H1 (cell line): ENCODE measurements at regions not wholly inside any gene's neighbourhood (a gene's known extent, or its start where the extent isn't known, plus 50 kb on each side); places are given as distances from the start of the nearest gene placed in this dataset.

Experiments used
- CTCF ChIA-PET: fragments of 300-600 bp; sonication (Branson Sonifier 250); formaldehyde crosslinking; loops from one replicate; lab custom pipeline; 2021; ENCODE audit not compliant: partially characterized antibody; lab: Charles Lee
- POLR2A ChIA-PET: fragments of 300-600 bp; sonication (Branson Sonifier 250); formaldehyde crosslinking; loops from one replicate; lab custom pipeline; 2021; ENCODE audit warnings: inconsistent platforms; ENCODE audit not compliant: partially characterized antibody; lab: Charles Lee
- DNase-seq, 2 experiments: peaks; one replicate each; pipeline versions ENCODE4 v3.0.0 to v3.0.0-alpha.2; 2010 to 2022; ENCODE audit warnings: low spot score in 2 of 2, low read depth in 1 of 2, mixed read lengths in 1 of 2
- FAIRE-seq: peaks from 2 replicates; lab custom pipeline; 2011; peaks lifted over from hg19 to GRCh38; lab: Jason Lieb, UNC
- H2AFZ ChIP-seq: 2 replicates; pipeline ENCODE4 v1.8.1; 2012; ENCODE audit warnings: low read length, inconsistent platforms
- H2AK5ac ChIP-seq: 2 replicates; pipeline ENCODE4 v1.6.1; 2013; ENCODE audit warnings: low read depth, low read length
- H2BK120ac ChIP-seq: replicated peaks from 2 replicates; pipeline ENCODE3; 2013; ENCODE audit warnings: low read depth, low read length, inconsistent platforms
- H2BK12ac ChIP-seq: 2 replicates; pipeline ENCODE4 v1.6.1; 2013; ENCODE audit warnings: low read depth, low read length
- H2BK15ac ChIP-seq: 2 replicates; pipeline ENCODE4 v1.6.1; 2013; ENCODE audit warnings: low read length
- H2BK20ac ChIP-seq: 2 replicates; pipeline ENCODE4 v1.6.1; 2013; ENCODE audit warnings: low read length
- H2BK5ac ChIP-seq: 2 replicates; pipeline ENCODE4 v1.6.1; 2013; ENCODE audit warnings: low read depth, low read length
- H3K14ac ChIP-seq: 2 replicates; pipeline ENCODE4 v1.6.1; 2013; ENCODE audit warnings: inconsistent platforms; ENCODE audit not compliant: insufficient read length
- H3K18ac ChIP-seq: 2 replicates; pipeline ENCODE4 v1.6.1; 2013; ENCODE audit warnings: low read length; ENCODE audit errors: extremely low read depth
- H3K23ac ChIP-seq: 2 replicates; pipeline ENCODE4 v1.6.1; 2013; ENCODE audit warnings: inconsistent platforms; ENCODE audit not compliant: insufficient read length
- H3K23me2 ChIP-seq: 2 replicates; pipeline ENCODE4 v1.6.1; 2013; ENCODE audit warnings: low read depth, low read length
- H3K27ac ChIP-seq: 2 replicates; pipeline ENCODE4 v1.6.1; 2011; ENCODE audit warnings: low read depth, low read length, inconsistent platforms
- H3K27me3 ChIP-seq, 4 experiments: replicated peaks in 1 of 4; 1 replicate in 1 of 4; 2 replicates in 3 of 4; pipeline versions ENCODE4 v1.6.1 to v1.8.1; 2011 to 2013; ENCODE audit warnings: low read length in 3 of 4, mild to moderate bottlenecking in 3 of 4, inconsistent platforms in 2 of 4, mixed read lengths in 2 of 4, moderate library complexity in 1 of 4; ENCODE audit not compliant: control insufficient read depth in 3 of 4, insufficient read depth in 3 of 4; ENCODE audit errors: extremely low read depth in 1 of 4
- H3K36me3 ChIP-seq, 4 experiments: 2 replicates each; pipeline versions ENCODE4 v1.6.1 to v1.8.1; 2011 to 2013; ENCODE audit warnings: mild to moderate bottlenecking in 4 of 4, low read length in 3 of 4, moderate library complexity in 2 of 4, control low read depth in 1 of 4, inconsistent platforms in 1 of 4; ENCODE audit not compliant: insufficient read depth in 4 of 4, control insufficient read depth in 2 of 4
- H3K4ac ChIP-seq: replicated peaks from 2 replicates; pipeline ENCODE3; 2013; ENCODE audit warnings: low read length, low read depth, mixed read lengths, inconsistent platforms; ENCODE audit not compliant: insufficient read length
- H3K4me1 ChIP-seq, 4 experiments: replicated peaks in 1 of 4; 1 replicate in 1 of 4; 2 replicates in 3 of 4; pipeline versions ENCODE4 v1.6.1 to v1.8.1; 2011 to 2013; ENCODE audit warnings: low read length in 3 of 4, inconsistent platforms in 2 of 4, mixed read lengths in 1 of 4; ENCODE audit not compliant: insufficient read depth in 4 of 4, control insufficient read depth in 3 of 4
- H3K4me2 ChIP-seq, 2 experiments: 2 replicates each; pipeline versions ENCODE4 v1.6.1 to v1.8.1; 2011 to 2013; ENCODE audit warnings: low read depth in 2 of 2, low read length in 2 of 2, control low read depth in 1 of 2, inconsistent platforms in 1 of 2, mild to moderate bottlenecking in 1 of 2; ENCODE audit not compliant: insufficient read depth in 1 of 2
- H3K4me3 ChIP-seq, 4 experiments: fragments of 200-600, 300-600 bp in 1 of 4; sonication (generic), shearing (Covaris generic), sonication (Bioruptor Twin) in 1 of 4; 2 replicates each; pipeline versions ENCODE4 v1.5.1 to v1.8.1; 2011 to 2016; ENCODE audit warnings: low read length in 4 of 4, low read depth in 3 of 4, control low read depth in 2 of 4, inconsistent platforms in 2 of 4, mild to moderate bottlenecking in 2 of 4, mixed read lengths in 1 of 4, moderate library complexity in 1 of 4; ENCODE audit not compliant: insufficient read depth in 2 of 4; ENCODE audit errors: extremely low read depth in 1 of 4
- H3K56ac ChIP-seq: replicated peaks from 2 replicates; pipeline ENCODE3; 2013; ENCODE audit warnings: low read depth, mild to moderate bottlenecking, mixed read lengths, low read length, inconsistent platforms; ENCODE audit not compliant: insufficient read length
- H3K79me1 ChIP-seq: 2 replicates; pipeline ENCODE4 v1.6.1; 2013; ENCODE audit warnings: low read depth, low read length, control low read depth
- H3K79me2 ChIP-seq, 2 experiments: 2 replicates each; pipeline versions ENCODE4 v1.6.1 to v1.8.1; 2012 to 2013; ENCODE audit warnings: low read length in 2 of 2, mild to moderate bottlenecking in 2 of 2, inconsistent platforms in 1 of 2; ENCODE audit not compliant: insufficient read depth in 2 of 2, control insufficient read depth in 1 of 2
- H3K9ac ChIP-seq, 4 experiments: replicated peaks in 1 of 4; 1 replicate in 1 of 4; 2 replicates in 3 of 4; pipeline versions ENCODE4 v1.6.1 to v1.8.1; 2011 to 2013; ENCODE audit warnings: low read depth in 3 of 4, low read length in 3 of 4, control low read depth in 2 of 4, mild to moderate bottlenecking in 2 of 4, moderate library complexity in 2 of 4, inconsistent platforms in 1 of 4; ENCODE audit errors: extremely low read depth in 1 of 4
- H3K9me3 ChIP-seq, 2 experiments: 2 replicates each; pipeline versions ENCODE4 v1.6.1 to v1.8.1; 2012 to 2013; ENCODE audit warnings: mild to moderate bottlenecking in 2 of 2, moderate library complexity in 2 of 2, control low read depth in 1 of 2, inconsistent platforms in 1 of 2, low read depth in 1 of 2, low read length in 1 of 2, mixed read lengths in 1 of 2; ENCODE audit not compliant: insufficient read depth in 2 of 2
- H4K20me1 ChIP-seq, 2 experiments: replicated peaks in 1 of 2; 2 replicates each; pipeline versions ENCODE3 to v1.8.1; 2011 to 2013; ENCODE audit warnings: inconsistent platforms in 2 of 2, low read length in 2 of 2, mild to moderate bottlenecking in 1 of 2; ENCODE audit not compliant: insufficient read depth in 2 of 2, control insufficient read depth in 1 of 2
- H4K5ac ChIP-seq: 2 replicates; pipeline ENCODE4 v1.6.1; 2013; ENCODE audit warnings: low read length, low read depth, mixed read lengths, inconsistent platforms; ENCODE audit not compliant: insufficient read length
- H4K8ac ChIP-seq: 2 replicates; pipeline ENCODE4 v1.8.0; 2013; ENCODE audit warnings: mild to moderate bottlenecking, moderate library complexity, low read length, inconsistent platforms; ENCODE audit not compliant: insufficient read depth; ENCODE audit errors: extremely low read depth
- H4K91ac ChIP-seq: replicated peaks from 2 replicates; pipeline ENCODE3; 2013; ENCODE audit warnings: low read length, mixed read lengths, inconsistent platforms; ENCODE audit not compliant: insufficient read length
- ATF3 ChIP-seq: IDR thresholded peaks from 2 replicates; pipeline ENCODE4 v1.6.1; 2011; ENCODE audit warnings: low read depth, mild to moderate bottlenecking, low read length; ENCODE audit not compliant: insufficient read depth
- BACH1 ChIP-seq: IDR thresholded peaks from 2 replicates; pipeline ENCODE4 v1.6.1; 2012; ENCODE audit warnings: low read length, improper control_type of control experiment
- CBX5 ChIP-seq: fragments of 300-800, 300-1000 bp; sonication (generic); IDR thresholded peaks from 2 replicates; pipeline ENCODE4 v1.7.1; 2016; ENCODE audit warnings: antibody characterized with exemption, low read length, low read depth
- CREB1 ChIP-seq: IDR thresholded peaks from 2 replicates; pipeline ENCODE4 v1.6.1; 2012; ENCODE audit warnings: inconsistent platforms
- FOSL1 ChIP-seq: IDR thresholded peaks from 2 replicates; pipeline ENCODE4 v1.6.1; 2011; ENCODE audit warnings: mild to moderate bottlenecking, low read depth, low read length, moderate library complexity; ENCODE audit not compliant: insufficient read depth
- KDM1A ChIP-seq: fragments of 200-600, 300-600 bp; sonication (generic); IDR thresholded peaks from 2 replicates; pipeline ENCODE4 v1.7.1; 2016; ENCODE audit warnings: mild to moderate bottlenecking, low read length, borderline replicate concordance
- KDM5A ChIP-seq: fragments of 200-600 bp; IDR thresholded peaks from 2 replicates; pipeline ENCODE4 v1.7.1; 2012; ENCODE audit warnings: mild to moderate bottlenecking, low read length, inconsistent platforms, mixed read lengths
- NANOG ChIP-seq: IDR thresholded peaks from 2 replicates; pipeline ENCODE4 v1.6.1; 2011; ENCODE audit warnings: low read length, low read depth, mild to moderate bottlenecking, inconsistent platforms; ENCODE audit not compliant: insufficient read depth, poor library complexity, severe bottlenecking
- NRF1 ChIP-seq: IDR thresholded peaks from 2 replicates; pipeline ENCODE4 v1.6.1; 2011; ENCODE audit warnings: mild to moderate bottlenecking, low read depth, low read length, improper control_type of control experiment
- POLR2A ChIP-seq, 2 experiments: IDR thresholded peaks; 1 replicate in 1 of 2; 2 replicates in 1 of 2; pipeline ENCODE4 v1.6.1; 2011; ENCODE audit warnings: low read depth in 2 of 2, low read length in 2 of 2, mild to moderate bottlenecking in 2 of 2; ENCODE audit errors: control extremely low read depth in 1 of 2
- POLR2AphosphoS5 ChIP-seq: IDR thresholded peaks from 2 replicates; pipeline ENCODE4 v1.6.1; 2011; ENCODE audit warnings: low read depth, low read length
- RXRA ChIP-seq: IDR thresholded peaks from 2 replicates; pipeline ENCODE4 v1.6.1; 2011; ENCODE audit warnings: low read depth, mild to moderate bottlenecking, low read length, moderate library complexity; ENCODE audit not compliant: insufficient read depth
- SRF ChIP-seq: IDR thresholded peaks from 2 replicates; pipeline ENCODE4 v1.6.1; 2011; ENCODE audit warnings: mild to moderate bottlenecking, low read depth, low read length, moderate library complexity
- TAF1 ChIP-seq: IDR thresholded peaks from 2 replicates; pipeline ENCODE4 v1.6.1; 2011; ENCODE audit warnings: mild to moderate bottlenecking, low read depth, low read length
- TAF7 ChIP-seq: optimal IDR thresholded peaks from 2 replicates; pipeline ENCODE3; 2011; ENCODE audit warnings: low read depth, mild to moderate bottlenecking, inconsistent platforms, low read length, moderate library complexity, borderline replicate concordance
- TEAD4 ChIP-seq: IDR thresholded peaks from 2 replicates; pipeline ENCODE4 v1.6.1; 2012; ENCODE audit warnings: low read depth, low read length, inconsistent platforms, mixed read lengths
- WGBS, 2 experiments: shearing (Covaris generic) in 1 of 2; methylation state at CpG; one replicate each; pipeline versions ENCODE4 v1.1.6 to v1.1.7; 2013 to 2015; ENCODE audit warnings: low lambda C conversion rate in 2 of 2, mixed read lengths in 2 of 2, inconsistent platforms in 1 of 2, low coverage in 1 of 2, missing lambda C conversion rate in 1 of 2; ENCODE audit not compliant: insufficient replicate concordance in 2 of 2, insufficient coverage in 1 of 2, insufficient read length in 1 of 2; ENCODE audit errors: extremely low coverage in 1 of 2, missing lambda C conversion rate in 1 of 2; 5-methylcytosine and 5-hydroxymethylcytosine counted together

GRCh38 chr16:79938575-79938974, 338.0 kb upstream of the MAF start:
- 92% methylated on average over 4 of the region's 4 CpGs; no CpG with 5 or more reads in 1 of the 2 experiments for WGBS, 2 experiments

More at GRCh38 chr16:79938575-79938974, 338.0 kb upstream of the MAF start:
- Histone ChIP-seq H3K79me1 (no peaks in the 10 kb centered on the region), H4K5ac (no peak overlapping the region), H3K4me2 (no peak overlapping the region), H3K79me2 (no peaks in the 10 kb centered on the region), H4K91ac (no peak overlapping the region), H2BK20ac (no peak overlapping the region), H2BK120ac (no peak overlapping the region), H3K36me3 (no peaks in the 10 kb centered on the region), H4K8ac (no peak overlapping the region), H2AFZ (no peak overlapping the region), H2BK15ac (no peak overlapping the region), H3K23ac (no peak overlapping the region), H4K20me1 (no peaks in the 10 kb centered on the region), H3K18ac (no peak overlapping the region), H3K4me1 (no peaks in the 10 kb centered on the region), H3K4ac (no peak overlapping the region), H3K9ac (no peak overlapping the region), H3K56ac (no peak overlapping the region), H3K4me3 (no peak overlapping the region), H2BK12ac (no peak overlapping the region), H3K27me3 (0 out of 7 replicates have a peak, but pooled peaks cover 0 to 2% (median 0%) of the 10 kb centered on the region in 4 experiments), H3K9me3 (no peaks in the 10 kb centered on the region), H3K23me2 (no peaks in the 10 kb centered on the region), H3K14ac (no peak overlapping the region), H2BK5ac (no peak overlapping the region), H2AK5ac (no peak overlapping the region), H3K27ac (no peak overlapping the region)
- TF ChIP-seq KDM1A, result no peak
- TF ChIP-seq CBX5, result no peak
- no peak for TF ChIP-seq POLR2A (IDR thresholded peaks at IDR 0.05; ENCODE audit: control extremely low read depth in 1 of 2, low read depth in 2 of 2, low read length in 2 of 2)
- TF ChIP-seq TEAD4, result no peak
- no peak for TF ChIP-seq FOSL1
- no peak for TF ChIP-seq ATF3
- no peak for TF ChIP-seq NANOG
- TF ChIP-seq RXRA, result no peak
- TF ChIP-seq CREB1, result no peak
- TF ChIP-seq KDM5A, result no peak
- TF ChIP-seq TAF7, result no peak
- TF ChIP-seq TAF1, result no peak
- TF ChIP-seq BACH1, result no peak
- TF ChIP-seq SRF, result no peak
- TF ChIP-seq NRF1, result no peak
- no peak for TF ChIP-seq POLR2AphosphoS5
- FAIRE-seq (no peak), DNase-seq (no peak)
- ChIA-PET POLR2A (no interaction called here), CTCF (no interaction called here)
